A549 (cell line): ENCODE measurements at regions not wholly inside any gene's neighbourhood (a gene's known extent, or its start where the extent isn't known, plus 50 kb on each side); places are given as distances from the start of the nearest gene placed in this dataset.

Experiments
- CBX2 ChIP-seq: fragments of 200-600 bp; sonication (generic); IDR thresholded peaks from 2 replicates; pipeline ENCODE4 v1.6.1; 2016; ENCODE audit warnings: low read depth, mild to moderate bottlenecking, borderline replicate concordance
- CHD2 ChIP-seq: fragments of 150-350 bp; IDR thresholded peaks from 2 replicates; pipeline ENCODE4 v1.6.1; 2014; ENCODE audit warnings: low read length; ENCODE audit not compliant: partially characterized antibody
- CTCF ChIP-seq: fragments of >200 bp; sonication (Bioruptor Twin); formaldehyde crosslinking; IDR thresholded peaks from 3 replicates; pipeline ENCODE4 v1.5.1; 2016
- GATA3 ChIP-seq: IDR thresholded peaks from 2 replicates; pipeline ENCODE4 v1.6.1; 2012; ENCODE audit warnings: borderline replicate concordance
- JUN ChIP-seq, 2 experiments: fragments of >200 bp; sonication (Bioruptor Twin); formaldehyde crosslinking; IDR thresholded peaks; 2 replicates in 1 of 2; 3 replicates in 1 of 2; pipeline ENCODE4 v1.6.1; 2016 to 2017
- MYC ChIP-seq: IDR thresholded peaks from 2 replicates; pipeline ENCODE4 v1.6.1; 2012; ENCODE audit warnings: mild to moderate bottlenecking, inconsistent platforms, low read length, improper control_type of control experiment, borderline replicate concordance
- POLR2A ChIP-seq: IDR thresholded peaks from 2 replicates; pipeline ENCODE4 v1.6.1; 2012; ENCODE audit warnings: mild to moderate bottlenecking, low read length
- RAD21 ChIP-seq, 2 experiments: fragments of >200 bp in 1 of 2; sonication (Bioruptor Twin) in 1 of 2; formaldehyde crosslinking in 1 of 2; IDR thresholded peaks in 1 of 2; conservative IDR thresholded peaks in 1 of 2; 2 replicates in 1 of 2; 3 replicates in 1 of 2; pipeline ENCODE4 v1.6.1; 2012 to 2018; ENCODE audit warnings: inconsistent platforms in 1 of 2
- RCOR1 ChIP-seq: fragments of 150-350 bp; IDR thresholded peaks from 2 replicates; pipeline ENCODE4 v1.6.1; 2014; ENCODE audit warnings: antibody characterized with exemption, low read length, low read depth
- SREBF2 ChIP-seq: fragments of 450-650 bp; IDR thresholded peaks from 2 replicates; pipeline ENCODE4 v1.6.1; 2014; ENCODE audit warnings: mild to moderate bottlenecking, moderate library complexity
- TFCP2L1 ChIP-seq: fragments of 250-450 bp; sonication (Bioruptor Pico); IDR thresholded peaks from 2 replicates; pipeline ENCODE4 v1.5.0; 2021; ENCODE audit warnings: mild to moderate bottlenecking
- TP53 ChIP-seq: fragments of 250-450 bp; sonication (Bioruptor Pico); IDR thresholded peaks from 2 replicates; pipeline ENCODE4 v1.5.0; 2021; ENCODE audit warnings: mild to moderate bottlenecking, moderate library complexity
- TF ChIP-seq, protein P1 (sequence below): fragments of 250-450 bp; sonication (Bioruptor Pico); IDR thresholded peaks from 2 replicates; pipeline ENCODE4 v1.5.0; 2020; ENCODE audit warnings: low read depth, mild to moderate bottlenecking, moderate library complexity
- TF ChIP-seq, protein P2 (sequence below): fragments of 250-450 bp; sonication (Bioruptor Pico); IDR thresholded peaks from 2 replicates; pipeline ENCODE4 v1.5.0; 2021; ENCODE audit warnings: mild to moderate bottlenecking, moderate library complexity, borderline replicate concordance

DNA sequence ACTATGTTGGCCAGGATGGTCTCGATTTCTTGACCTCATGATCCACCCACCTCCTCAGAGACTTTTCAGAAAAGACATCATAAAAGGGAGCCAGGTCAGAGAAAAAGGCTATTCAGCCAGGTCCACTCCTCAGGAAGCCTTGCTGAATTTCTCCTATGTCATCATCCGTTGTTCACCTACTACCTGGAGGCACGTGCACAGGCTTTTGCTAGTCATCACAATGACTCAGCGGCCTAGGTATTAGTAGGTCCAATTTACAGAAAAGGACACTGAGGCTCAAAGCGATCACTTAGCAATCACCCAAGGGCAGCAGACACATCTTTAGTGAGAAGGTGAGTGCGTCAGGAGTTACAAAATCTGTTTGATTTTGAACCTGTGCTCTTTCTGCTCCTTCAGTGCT lies 72.3 kb upstream of the RAD23B start:
- no peak for TF ChIP-seq POLR2A
- TF ChIP-seq, protein P1, sequence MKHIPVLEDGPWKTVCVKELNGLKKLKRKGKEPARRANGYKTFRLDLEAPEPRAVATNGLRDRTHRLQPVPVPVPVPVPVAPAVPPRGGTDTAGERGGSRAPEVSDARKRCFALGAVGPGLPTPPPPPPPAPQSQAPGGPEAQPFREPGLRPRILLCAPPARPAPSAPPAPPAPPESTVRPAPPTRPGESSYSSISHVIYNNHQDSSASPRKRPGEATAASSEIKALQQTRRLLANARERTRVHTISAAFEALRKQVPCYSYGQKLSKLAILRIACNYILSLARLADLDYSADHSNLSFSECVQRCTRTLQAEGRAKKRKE (CRISPR knock-in tag), result no peak
- no peak for TF ChIP-seq CHD2
- no peak for TF ChIP-seq CTCF
- TF ChIP-seq JUN (IDR thresholded peaks at IDR 0.05), result no peak
- TF ChIP-seq TP53 (CRISPR knock-in tag), result no peak
- no peak for TF ChIP-seq CBX2
- TF ChIP-seq GATA3, result no peak
- TF ChIP-seq RCOR1, result no peak
- no peak for TF ChIP-seq RAD21 (conservative IDR thresholded peaks at IDR 0.05 in 1 of 2, IDR thresholded peaks at IDR 0.05 in 1 of 2)
- no peak for TF ChIP-seq MYC
- TF ChIP-seq TFCP2L1 (CRISPR knock-in tag), result no peak
- no peak for TF ChIP-seq SREBF2
- TF ChIP-seq, protein P2, sequence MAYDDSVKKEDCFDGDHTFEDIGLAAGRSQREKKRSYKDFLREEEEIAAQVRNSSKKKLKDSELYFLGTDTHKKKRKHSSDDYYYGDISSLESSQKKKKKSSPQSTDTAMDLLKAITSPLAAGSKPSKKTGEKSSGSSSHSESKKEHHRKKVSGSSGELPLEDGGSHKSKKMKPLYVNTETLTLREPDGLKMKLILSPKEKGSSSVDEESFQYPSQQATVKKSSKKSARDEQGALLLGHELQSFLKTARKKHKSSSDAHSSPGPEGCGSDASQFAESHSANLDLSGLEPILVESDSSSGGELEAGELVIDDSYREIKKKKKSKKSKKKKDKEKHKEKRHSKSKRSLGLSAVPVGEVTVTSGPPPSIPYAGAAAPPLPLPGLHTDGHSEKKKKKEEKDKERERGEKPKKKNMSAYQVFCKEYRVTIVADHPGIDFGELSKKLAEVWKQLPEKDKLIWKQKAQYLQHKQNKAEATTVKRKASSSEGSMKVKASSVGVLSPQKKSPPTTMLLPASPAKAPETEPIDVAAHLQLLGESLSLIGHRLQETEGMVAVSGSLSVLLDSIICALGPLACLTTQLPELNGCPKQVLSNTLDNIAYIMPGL, result no peak
